ENCODE measurements at regions not wholly inside any gene's neighbourhood (a gene's known extent, or its start where the extent isn't known, plus 50 kb on each side); places are given as distances from the start of the nearest gene placed in this dataset.
"Not testable (repeated sequence)": the region's sequence is repeated elsewhere in the genome, so short reads cannot be mapped to it uniquely, and the experiment has no call there.

- no peaks in the 10 kb centered on the region for H3K36me3 Mint-ChIP-seq (ENCODE audit: low read depth)
- no peaks in the 10 kb centered on the region for H3K9me3 Mint-ChIP-seq
- H3K27me3 Mint-ChIP-seq: peaks cover 2% of the 10 kb centered on the region
- intact Hi-C loops (cut with micrococcal nuclease): no loop called here
- H3K27ac Mint-ChIP-seq: no peak overlapping the region
- H3K4me1 Mint-ChIP-seq (ENCODE audit: low read depth): no peaks in the 10 kb centered on the region
- H3K4me3 Mint-ChIP-seq: no peak overlapping the region
Measured at GRCh38 chr4:140227286-140227685, 73.3 kb upstream of the MAML3 start.

- no peaks in the 10 kb centered on the region for H3K9me3 Mint-ChIP-seq
- H3K4me1 Mint-ChIP-seq (ENCODE audit: low read depth): peaks cover 12% of the 10 kb centered on the region
- intact Hi-C loops (cut with micrococcal nuclease): no loop called here
- no peaks in the 10 kb centered on the region for H3K27me3 Mint-ChIP-seq
- H3K36me3 Mint-ChIP-seq (ENCODE audit: low read depth): no peaks in the 10 kb centered on the region
- H3K4me3 Mint-ChIP-seq: no peak overlapping the region
- no peak overlapping the region for H3K27ac Mint-ChIP-seq
Measured at GRCh38 chr4:140223056-140223810, 69.2 kb upstream of the MAML3 start.

- Mint-ChIP-seq H3K4me1 (ENCODE audit: low read depth) (peaks cover 12% of the 10 kb centered on the region), H3K4me3 (no peak overlapping the region), H3K9me3 (no peaks in the 10 kb centered on the region), H3K27me3 (no peaks in the 10 kb centered on the region), H3K36me3 (ENCODE audit: low read depth) (no peaks in the 10 kb centered on the region), H3K27ac (no peak overlapping the region)
- intact Hi-C loops (cut with micrococcal nuclease): no loop called here
Measured at GRCh38 chr4:140222171-140222570, 68.2 kb upstream of the MAML3 start.

- no peak overlapping the region for H3K4me3 Mint-ChIP-seq
Measured at GRCh38 chr4:140220058-140220457, 66.1 kb upstream of the MAML3 start.

GRCh38 chr4:140219567-140219966 lies 65.6 kb upstream of the MAML3 start:
- Mint-ChIP-seq H3K4me1 (ENCODE audit: low read depth) (peaks cover 12% of the 10 kb centered on the region), H3K27ac (no peak overlapping the region), H3K27me3 (peaks cover 1% of the 10 kb centered on the region), H3K9me3 (no peaks in the 10 kb centered on the region), H3K4me3 (no peak overlapping the region), H3K36me3 (ENCODE audit: low read depth) (no peaks in the 10 kb centered on the region)
- intact Hi-C loops (cut with micrococcal nuclease): no loop called here

More at GRCh38 chr4:140220058-140220457, 66.1 kb upstream of the MAML3 start:
- peaks cover 12% of the 10 kb centered on the region for H3K4me1 Mint-ChIP-seq (ENCODE audit: low read depth)
- H3K27me3 Mint-ChIP-seq: peaks cover 1% of the 10 kb centered on the region
- H3K27ac Mint-ChIP-seq: no peak overlapping the region
- H3K36me3 Mint-ChIP-seq (ENCODE audit: low read depth): no peaks in the 10 kb centered on the region
- no peaks in the 10 kb centered on the region for H3K9me3 Mint-ChIP-seq
- intact Hi-C loops (cut with micrococcal nuclease): no loop called here

- intact Hi-C loops (cut with micrococcal nuclease); H3K27me3 Mint-ChIP-seq; H3K36me3 Mint-ChIP-seq (ENCODE audit: low read depth); H3K4me3 Mint-ChIP-seq; H3K9me3 Mint-ChIP-seq; H3K27ac Mint-ChIP-seq: not testable (repeated sequence)
- peaks cover 12% of the 10 kb centered on the region for H3K4me1 Mint-ChIP-seq (ENCODE audit: low read depth)
Measured at GRCh38 chr4:140219070-140219469, 65.1 kb upstream of the MAML3 start.

GRCh38 chr4:140213749-140214148 lies 59.8 kb upstream of the MAML3 start:
- Mint-ChIP-seq H3K27me3 (peaks cover 4% of the 10 kb centered on the region), H3K9me3 (no peaks in the 10 kb centered on the region), H3K36me3 (ENCODE audit: low read depth) (no peaks in the 10 kb centered on the region), H3K27ac (no peak overlapping the region), H3K4me1 (ENCODE audit: low read depth) (no peaks in the 10 kb centered on the region), H3K4me3 (no peak overlapping the region)
- intact Hi-C loops (cut with micrococcal nuclease): no loop called here

- intact Hi-C loops (cut with micrococcal nuclease): no loop called here
- Mint-ChIP-seq H3K4me1 (ENCODE audit: low read depth) (no peaks in the 10 kb centered on the region), H3K27me3 (peaks cover 4% of the 10 kb centered on the region), H3K9me3 (no peaks in the 10 kb centered on the region), H3K36me3 (ENCODE audit: low read depth) (no peaks in the 10 kb centered on the region), H3K27ac (no peak overlapping the region), H3K4me3 (no peak overlapping the region)
Measured at GRCh38 chr4:140213116-140213515, 59.1 kb upstream of the MAML3 start.

GRCh38 chr4:140212646-140213045 lies 58.7 kb upstream of the MAML3 start:
- Mint-ChIP-seq H3K27ac (no peak overlapping the region), H3K27me3 (peaks cover 4% of the 10 kb centered on the region), H3K9me3 (no peaks in the 10 kb centered on the region), H3K4me3 (no peak overlapping the region), H3K4me1 (ENCODE audit: low read depth) (no peaks in the 10 kb centered on the region), H3K36me3 (ENCODE audit: low read depth) (no peaks in the 10 kb centered on the region)
- intact Hi-C loops (cut with micrococcal nuclease): no loop called here

GRCh38 chr4:140212194-140212593 lies 58.2 kb upstream of the MAML3 start:
- Mint-ChIP-seq H3K27me3 (peaks cover 4% of the 10 kb centered on the region), H3K9me3 (no peaks in the 10 kb centered on the region), H3K27ac (no peak overlapping the region), H3K36me3 (ENCODE audit: low read depth) (no peaks in the 10 kb centered on the region), H3K4me1 (ENCODE audit: low read depth) (no peaks in the 10 kb centered on the region), H3K4me3 (no peak overlapping the region)
- intact Hi-C loops (cut with micrococcal nuclease): no loop called here

GRCh38 chr4:140211693-140212092 lies 57.7 kb upstream of the MAML3 start:
- peaks cover 4% of the 10 kb centered on the region for H3K27me3 Mint-ChIP-seq
- intact Hi-C loops (cut with micrococcal nuclease): no loop called here
- H3K36me3 Mint-ChIP-seq (ENCODE audit: low read depth): no peaks in the 10 kb centered on the region
- no peaks in the 10 kb centered on the region for H3K9me3 Mint-ChIP-seq
- H3K27ac Mint-ChIP-seq: no peak overlapping the region
- H3K4me3 Mint-ChIP-seq: no peak overlapping the region
- H3K4me1 Mint-ChIP-seq (ENCODE audit: low read depth): no peaks in the 10 kb centered on the region

- no peak overlapping the region for H3K27ac Mint-ChIP-seq
- intact Hi-C loops (cut with micrococcal nuclease): no loop called here
- H3K4me3 Mint-ChIP-seq: no peak overlapping the region
- H3K9me3 Mint-ChIP-seq: no peaks in the 10 kb centered on the region
- H3K4me1 Mint-ChIP-seq (ENCODE audit: low read depth): no peaks in the 10 kb centered on the region
- H3K36me3 Mint-ChIP-seq (ENCODE audit: low read depth): no peaks in the 10 kb centered on the region
- peaks cover 4% of the 10 kb centered on the region for H3K27me3 Mint-ChIP-seq
Measured at GRCh38 chr4:140211161-140211560, 57.2 kb upstream of the MAML3 start.

GRCh38 chr4:140208921-140209320 lies 54.9 kb upstream of the MAML3 start:
- peaks cover 1% of the 10 kb centered on the region for H3K27me3 Mint-ChIP-seq
- H3K4me1 Mint-ChIP-seq (ENCODE audit: low read depth): no peaks in the 10 kb centered on the region
- H3K4me3 Mint-ChIP-seq: no peak overlapping the region
- no peaks in the 10 kb centered on the region for H3K9me3 Mint-ChIP-seq
- no peak overlapping the region for H3K27ac Mint-ChIP-seq
- H3K36me3 Mint-ChIP-seq (ENCODE audit: low read depth): no peaks in the 10 kb centered on the region
- intact Hi-C loops (cut with micrococcal nuclease): no loop called here
